HEK293T (cell line): ENCODE measurements at regions not wholly inside any gene's neighbourhood (a gene's known extent, or its start where the extent isn't known, plus 50 kb on each side); places are given as distances from the start of the nearest gene placed in this dataset.

Experiments
- ARNT ChIP-seq: fragments of 450-650 bp; IDR thresholded peaks from 2 replicates; pipeline ENCODE4 v1.6.1; 2017; ENCODE audit warnings: mild to moderate bottlenecking
- BHLHE40 ChIP-seq: fragments of 450-650 bp; IDR thresholded peaks from 2 replicates; pipeline ENCODE4 v1.6.1; 2016; ENCODE audit warnings: mild to moderate bottlenecking, moderate library complexity, borderline replicate concordance
- CTBP1 ChIP-seq: fragments of 450-650 bp; IDR thresholded peaks from 2 replicates; pipeline ENCODE4 v1.6.1; 2016; ENCODE audit warnings: borderline replicate concordance
- FOXK2 ChIP-seq: fragments of 450-650 bp; IDR thresholded peaks from 2 replicates; pipeline ENCODE4 v1.6.1; 2016; ENCODE audit warnings: mild to moderate bottlenecking
- FOXM1 ChIP-seq: fragments of 450-650 bp; IDR thresholded peaks from 2 replicates; pipeline ENCODE4 v1.6.1; 2017; ENCODE audit warnings: mild to moderate bottlenecking, borderline replicate concordance
- HDGF ChIP-seq: fragments of 450-650 bp; IDR thresholded peaks from 2 replicates; pipeline ENCODE4 v1.6.1; 2017; ENCODE audit warnings: antibody characterized with exemption, borderline replicate concordance
- L3MBTL2 ChIP-seq: fragments of 450-650 bp; conservative IDR thresholded peaks from 2 replicates; pipeline ENCODE4 v1.6.1; 2016; ENCODE audit warnings: mild to moderate bottlenecking
- LEF1 ChIP-seq: fragments of 450-650 bp; IDR thresholded peaks from 2 replicates; pipeline ENCODE4 v1.6.1; 2017; ENCODE audit warnings: mild to moderate bottlenecking, borderline replicate concordance
- NFRKB ChIP-seq: fragments of 450-650 bp; IDR thresholded peaks from 2 replicates; pipeline ENCODE4 v1.6.1; 2016; ENCODE audit warnings: mild to moderate bottlenecking, moderate library complexity
- SP1 ChIP-seq: fragments of 450-650 bp; IDR thresholded peaks from 2 replicates; pipeline ENCODE4 v1.6.1; 2017
- SUZ12 ChIP-seq: fragments of 450-650 bp; IDR thresholded peaks from 2 replicates; pipeline ENCODE4 v1.6.1; 2016; ENCODE audit warnings: mild to moderate bottlenecking
- TARDBP ChIP-seq: fragments of 450-650 bp; IDR thresholded peaks from 2 replicates; pipeline ENCODE4 v1.6.1; 2016
- ZNF384 ChIP-seq: fragments of 450-650 bp; IDR thresholded peaks from 2 replicates; pipeline ENCODE4 v1.6.1; 2016
- TF ChIP-seq, protein P1 (sequence below): fragments of 450-650 bp; IDR thresholded peaks from 2 replicates; pipeline ENCODE4 v1.6.1; 2016

DNA sequence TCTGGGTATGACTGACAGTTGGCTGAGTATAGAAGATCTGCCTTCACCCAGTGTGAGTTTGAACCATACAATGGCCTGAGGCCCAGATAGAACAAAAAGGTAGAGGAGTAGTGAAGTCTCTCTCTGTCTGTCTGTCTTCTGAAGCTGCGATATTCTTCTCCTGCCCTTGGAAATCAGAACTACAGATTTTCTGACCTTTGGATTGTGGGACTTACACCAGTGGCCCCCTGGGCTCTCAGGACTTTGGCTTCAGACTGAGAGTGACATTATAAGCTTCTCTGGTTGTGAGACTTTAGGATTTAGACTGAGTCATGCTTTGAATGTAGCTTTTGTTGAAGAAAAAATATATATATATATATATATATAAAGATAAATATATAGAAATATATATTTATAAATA is 1235.0 kb upstream of the ADGRL4 start:
- TF ChIP-seq FOXK2 (no peak), BHLHE40 (no peak), NFRKB (no peak), LEF1 (no peak), ZNF384 (no peak), CTBP1 (no peak), FOXM1 (no peak), SUZ12 (no peak), ARNT (no peak), SP1 (no peak), HDGF (no peak), L3MBTL2 (no peak), TARDBP (no peak)
- TF ChIP-seq, protein P1, sequence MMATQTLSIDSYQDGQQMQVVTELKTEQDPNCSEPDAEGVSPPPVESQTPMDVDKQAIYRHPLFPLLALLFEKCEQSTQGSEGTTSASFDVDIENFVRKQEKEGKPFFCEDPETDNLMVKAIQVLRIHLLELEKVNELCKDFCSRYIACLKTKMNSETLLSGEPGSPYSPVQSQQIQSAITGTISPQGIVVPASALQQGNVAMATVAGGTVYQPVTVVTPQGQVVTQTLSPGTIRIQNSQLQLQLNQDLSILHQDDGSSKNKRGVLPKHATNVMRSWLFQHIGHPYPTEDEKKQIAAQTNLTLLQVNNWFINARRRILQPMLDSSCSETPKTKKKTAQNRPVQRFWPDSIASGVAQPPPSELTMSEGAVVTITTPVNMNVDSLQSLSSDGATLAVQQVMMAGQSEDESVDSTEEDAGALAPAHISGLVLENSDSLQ = no peak
